Ovary (tissue), 7 donors: ENCODE measurements at regions not wholly inside any gene's neighbourhood (a gene's known extent, or its start where the extent isn't known, plus 50 kb on each side); places are given as distances from the start of the nearest gene placed in this dataset.
A peak's percentile ranks its signal among the peaks of the same experiment; 100 is the strongest.

Experiments used
- DNase-seq, 5 donors: peaks; one replicate each; pipeline ENCODE4 v3.0.0-alpha.2; 2019 to 2020
- H3K27ac ChIP-seq, 2 donors: fragments of 200-600 bp; one replicate each; pipeline versions ENCODE4 v1.5.1 to v1.8.0; 2019 to 2022
- H3K27me3 ChIP-seq: fragments of 200-600 bp; one replicate; pipeline ENCODE4 v1.8.0; 2022
- H3K36me3 ChIP-seq: fragments of 200-600 bp; sonication (generic); one replicate; pipeline ENCODE4 v1.5.1; 2019
- H3K4me1 ChIP-seq: one replicate; pipeline ENCODE4 v1.8.1; 2013; ENCODE audit warnings: mild to moderate bottlenecking, moderate library complexity; ENCODE audit not compliant: insufficient read depth
- H3K4me3 ChIP-seq: fragments of 200-600 bp; sonication (generic); one replicate; pipeline ENCODE4 v1.5.1; 2017
- H3K9me3 ChIP-seq, 2 donors: fragments of 200-600 bp in 1 of 2; sonication (generic) in 1 of 2; one replicate each; pipeline versions ENCODE4 v1.5.1 to v1.8.1; 2013 to 2019; ENCODE audit warnings: mild to moderate bottlenecking in 1 of 2, moderate library complexity in 1 of 2
- EP300 ChIP-seq: sonication (generic); formaldehyde crosslinking; IDR thresholded peaks from one replicate; pipeline ENCODE4 v1.6.1; 2017; ENCODE audit warnings: antibody characterized with exemption
- POLR2A ChIP-seq: fragments of 450-650 bp; IDR thresholded peaks from one replicate; pipeline ENCODE4 v1.6.1; 2017; ENCODE audit warnings: antibody characterized with exemption, mild to moderate bottlenecking, moderate library complexity
- WGBS, 3 donors: extraction: QIAGEN DNeasy Blood & Tissue Kit in 1 of 3; methylation state at CpG; one replicate each; pipeline versions ENCODE4 v1.1.5 to v1.1.7; 2013 to 2017; 5-methylcytosine and 5-hydroxymethylcytosine counted together
- intact Hi-C, 4 donors: fragments of 100-400 bp; cut with DNase I; formaldehyde crosslinking; loops; one replicate each; pipeline versions ENCODE4 v1.11.0 to v1.15.1; 2022 to 2023
- TF ChIP-seq, protein P1 (sequence below), 3 donors: fragments of 450-650 bp in 2 of 3; fragments of 200-600 bp in 1 of 3; IDR thresholded peaks; one replicate each; pipeline versions ENCODE4 v1.5.1 to v1.8.0; 2016 to 2022; ENCODE audit warnings: antibody characterized with exemption in 3 of 3, mild to moderate bottlenecking in 1 of 3
- donor health status: DM: no; HTN: no; CAD: no; lungs with moderate emphysema.
- donor health status: DM: no; HTN: no; CAD: no.
- donor health status: Bipolar disorder and iron deficiency.
- donor health status: DM: no; HTN: no; CAD: no.
- donor health status: DM: yes; HTN: yes; CAD: no.

DNA sequence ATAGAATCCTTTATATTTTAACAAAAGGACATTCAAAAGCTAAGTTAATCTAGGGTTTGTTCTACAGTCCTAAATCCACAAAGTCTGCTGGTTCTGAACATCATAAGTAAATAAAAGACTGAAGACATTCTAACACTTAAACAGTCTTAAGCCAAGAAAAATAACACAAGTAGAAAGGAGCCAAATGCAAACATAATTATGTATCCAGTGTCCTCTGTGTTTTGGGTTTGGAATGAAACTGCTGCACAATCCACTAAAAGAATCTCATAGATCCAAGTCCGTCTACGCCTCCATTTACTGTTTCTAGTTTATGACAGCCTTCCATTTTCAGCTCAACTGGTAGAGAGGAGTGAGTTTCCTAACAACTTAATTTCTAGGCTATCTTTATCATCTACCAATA lies 623.6 kb upstream of the FZD8 start:
- 76 to 85% (median 81%) methylated on average over 2 of the region's 2 CpGs for WGBS, 3 donors
- no peak for TF ChIP-seq POLR2A
- TF ChIP-seq, protein P1, sequence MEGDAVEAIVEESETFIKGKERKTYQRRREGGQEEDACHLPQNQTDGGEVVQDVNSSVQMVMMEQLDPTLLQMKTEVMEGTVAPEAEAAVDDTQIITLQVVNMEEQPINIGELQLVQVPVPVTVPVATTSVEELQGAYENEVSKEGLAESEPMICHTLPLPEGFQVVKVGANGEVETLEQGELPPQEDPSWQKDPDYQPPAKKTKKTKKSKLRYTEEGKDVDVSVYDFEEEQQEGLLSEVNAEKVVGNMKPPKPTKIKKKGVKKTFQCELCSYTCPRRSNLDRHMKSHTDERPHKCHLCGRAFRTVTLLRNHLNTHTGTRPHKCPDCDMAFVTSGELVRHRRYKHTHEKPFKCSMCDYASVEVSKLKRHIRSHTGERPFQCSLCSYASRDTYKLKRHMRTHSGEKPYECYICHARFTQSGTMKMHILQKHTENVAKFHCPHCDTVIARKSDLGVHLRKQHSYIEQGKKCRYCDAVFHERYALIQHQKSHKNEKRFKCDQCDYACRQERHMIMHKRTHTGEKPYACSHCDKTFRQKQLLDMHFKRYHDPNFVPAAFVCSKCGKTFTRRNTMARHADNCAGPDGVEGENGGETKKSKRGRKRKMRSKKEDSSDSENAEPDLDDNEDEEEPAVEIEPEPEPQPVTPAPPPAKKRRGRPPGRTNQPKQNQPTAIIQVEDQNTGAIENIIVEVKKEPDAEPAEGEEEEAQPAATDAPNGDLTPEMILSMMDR (IDR thresholded peaks at IDR 0.05) = no peak
- TF ChIP-seq EP300 = no peak

DNA sequence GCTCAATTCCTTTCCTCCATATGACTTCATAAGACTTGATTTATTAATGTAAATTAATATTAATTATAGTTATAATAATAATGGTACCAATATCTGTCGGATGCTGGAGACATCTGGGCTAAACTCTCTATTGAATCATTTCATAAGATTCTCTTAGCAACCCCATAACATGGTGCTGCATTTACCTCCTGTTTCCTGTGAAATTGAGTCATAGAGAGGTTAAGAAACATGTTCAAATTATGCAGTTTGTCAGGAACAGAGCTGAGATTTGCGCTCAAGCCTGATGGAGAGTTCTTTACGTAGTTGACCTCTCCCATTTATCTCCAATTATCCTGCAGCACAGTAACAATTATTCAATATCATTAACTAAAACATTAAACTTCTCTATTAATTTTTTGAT lies 621.8 kb upstream of the FZD8 start:
- H3K4me1 ChIP-seq = no peaks in the 10 kb centered on the region
- 96 to 100% (median 98%) methylated on average over 3 of the region's 3 CpGs for WGBS, 3 donors
- H3K9me3 ChIP-seq = no peaks in the 10 kb centered on the region
- H3K27me3 ChIP-seq = no peaks in the 10 kb centered on the region
- H3K27ac ChIP-seq = no peak overlapping the region
- intact Hi-C loops = no loop called here
- H3K4me3 ChIP-seq = no peak overlapping the region
- no peak for DNase-seq
- H3K36me3 ChIP-seq = no peaks in the 10 kb centered on the region
- no peak for TF ChIP-seq POLR2A
- TF ChIP-seq, protein P1 (IDR thresholded peaks at IDR 0.05) = no peak
- no peak for TF ChIP-seq EP300

More for the DNA sequence above, 623.6 kb upstream of the FZD8 start:
- no peak overlapping the region for H3K4me3 ChIP-seq
- no peaks in the 10 kb centered on the region for H3K4me1 ChIP-seq
- DNase-seq = no peak
- no peaks in the 10 kb centered on the region for H3K36me3 ChIP-seq
- H3K27ac ChIP-seq = no peak overlapping the region
- no peaks in the 10 kb centered on the region for H3K27me3 ChIP-seq
- intact Hi-C loops = no loop called here
- H3K9me3 ChIP-seq = no peaks in the 10 kb centered on the region

DNA sequence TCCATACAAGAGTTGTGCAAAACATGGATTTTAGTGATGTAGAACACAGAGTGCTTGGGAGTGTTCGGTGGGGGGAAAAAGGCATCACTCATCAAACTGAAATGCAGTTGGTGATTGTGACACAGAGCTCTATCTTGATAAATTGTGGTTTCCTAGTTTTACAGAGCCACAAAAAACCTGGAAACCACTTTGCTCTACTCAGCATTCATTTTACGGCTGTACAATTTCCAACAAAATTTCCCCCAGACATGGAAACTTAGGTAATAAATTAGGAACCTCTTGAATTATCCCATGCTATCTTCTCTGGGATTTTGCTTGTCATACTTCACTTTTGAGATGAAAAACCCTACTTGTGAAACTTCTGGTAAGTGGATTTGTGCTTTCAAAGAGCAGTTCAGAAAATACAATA lies 614.9 kb upstream of the FZD8 start:
- intact Hi-C loops = no loop called here
- Histone ChIP-seq H3K4me1 (peaks cover 1% of the 10 kb centered on the region), H3K27ac (no peak overlapping the region), H3K9me3 (no peaks in the 10 kb centered on the region), H3K36me3 (no peaks in the 10 kb centered on the region), H3K4me3 (no peak overlapping the region), H3K27me3 (no peaks in the 10 kb centered on the region)
- TF ChIP-seq EP300 = no peak
- TF ChIP-seq, protein P1 (IDR thresholded peaks at IDR 0.05) = no peak
- WGBS, 3 donors = 60 to 81% (median 71%) methylated on average over 2 of the region's 2 CpGs
- DNase-seq = no peak

DNA sequence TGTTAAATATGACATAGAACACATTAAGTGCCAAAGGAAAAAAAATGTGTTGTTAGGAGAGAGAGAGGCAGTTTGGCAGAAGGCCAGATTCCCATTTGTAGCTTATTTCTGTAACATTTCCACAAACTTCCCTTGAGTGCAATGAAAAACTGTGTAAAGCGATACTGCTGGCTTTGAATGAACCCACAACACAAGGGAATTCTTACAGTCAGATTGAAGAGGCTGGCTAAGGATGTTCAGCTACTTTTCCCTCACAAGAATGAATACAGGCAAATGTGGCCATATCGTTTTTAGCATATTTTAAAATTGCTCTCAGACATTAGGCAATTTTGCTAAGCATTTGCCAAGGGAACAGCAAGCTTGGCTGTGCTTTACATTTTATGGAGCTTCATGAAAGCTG lies 614.1 kb upstream of the FZD8 start:
- WGBS, 3 donors = 7 to 18% (median 17%) methylated on average over 2 of the region's 2 CpGs
- intact Hi-C loops = no loop called here
- H3K27ac ChIP-seq = no peak overlapping the region
- peaks cover 1% of the 10 kb centered on the region for H3K4me1 ChIP-seq
- no peak for DNase-seq
- no peaks in the 10 kb centered on the region for H3K36me3 ChIP-seq
- H3K27me3 ChIP-seq = no peaks in the 10 kb centered on the region
- TF ChIP-seq EP300 (no peak), POLR2A (no peak)
- TF ChIP-seq, protein P1 (IDR thresholded peaks at IDR 0.05) = no peak
- no peaks in the 10 kb centered on the region for H3K9me3 ChIP-seq
- H3K4me3 ChIP-seq = no peak overlapping the region

DNA sequence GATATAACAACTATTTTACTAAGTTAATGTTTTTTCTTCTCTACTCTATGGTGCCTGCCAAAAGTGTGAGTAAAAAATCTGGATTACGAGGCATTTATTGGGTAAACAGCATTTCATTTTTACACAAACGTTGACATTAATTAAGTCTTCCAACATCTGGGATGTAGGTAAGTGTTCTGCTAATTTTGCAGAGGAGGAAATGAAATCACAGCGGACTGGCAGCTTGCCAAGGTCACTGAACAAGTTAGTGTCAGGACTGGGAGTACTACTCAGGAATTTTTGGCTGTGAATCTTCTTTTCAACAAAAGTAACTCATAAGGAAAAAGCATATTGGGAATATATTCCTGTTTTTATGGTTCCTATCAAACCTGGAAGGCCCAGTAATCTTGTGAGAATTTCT lies 612.1 kb upstream of the FZD8 start:
- 0 to 7% (median 3%) methylated on average over 3 of the region's 3 CpGs for WGBS, 3 donors
- H3K4me3 ChIP-seq = no peak overlapping the region
- peak; percentile 39 to 89 (median 58) for DNase-seq
- H3K4me1 ChIP-seq = peaks cover 1% of the 10 kb centered on the region
- TF ChIP-seq EP300 (no peak), POLR2A (no peak)
- TF ChIP-seq, protein P1 (IDR thresholded peaks at IDR 0.05) = no peak
- H3K9me3 ChIP-seq = no peaks in the 10 kb centered on the region
- intact Hi-C loops = no loop called here
- no peaks in the 10 kb centered on the region for H3K27me3 ChIP-seq
- H3K36me3 ChIP-seq = no peaks in the 10 kb centered on the region
- H3K27ac ChIP-seq = no peak overlapping the region
